ENCODE measurements at regions not wholly inside any gene's neighbourhood (a gene's known extent, or its start where the extent isn't known, plus 50 kb on each side); places are given as distances from the start of the nearest gene placed in this dataset.
"Not testable (repeated sequence)": the region's sequence is repeated elsewhere in the genome, so short reads cannot be mapped to it uniquely, and the experiment has no call there.

- DNase-seq (ENCODE audit: low spot score), result no peak
These were observed 706.5 kb upstream of the FAM98A start for GRCh38 chr2:34305587-34305986.

GRCh38 chr2:34294961-34295360 is 695.9 kb upstream of the FAM98A start:
- DNase-seq (ENCODE audit: low spot score), result no peak

GRCh38 chr2:34291076-34291475 is 692.0 kb upstream of the FAM98A start:
- no peak for DNase-seq (ENCODE audit: low spot score)

- DNase-seq (ENCODE audit: low spot score), result no peak
These were observed 688.9 kb upstream of the FAM98A start for GRCh38 chr2:34288016-34288415.

GRCh38 chr2:34280606-34281005 is 681.5 kb upstream of the FAM98A start:
- no peak for DNase-seq (ENCODE audit: low spot score)

GRCh38 chr2:34266908-34267697 is 668.0 kb upstream of the FAM98A start:
- no peak for DNase-seq (ENCODE audit: low spot score)

- no peak for DNase-seq (ENCODE audit: low spot score)
These were observed 662.6 kb upstream of the FAM98A start for GRCh38 chr2:34261701-34262100.

GRCh38 chr2:34254272-34254878 is 655.3 kb upstream of the FAM98A start:
- DNase-seq (ENCODE audit: low spot score), result no peak

- DNase-seq (ENCODE audit: low spot score), result no peak
These were observed 653.0 kb upstream of the FAM98A start for GRCh38 chr2:34252111-34252510.

- no peak for DNase-seq (ENCODE audit: low spot score)
These were observed 652.5 kb upstream of the FAM98A start for GRCh38 chr2:34251578-34251977.

GRCh38 chr2:34244195-34244594 is 645.1 kb upstream of the FAM98A start:
- DNase-seq (ENCODE audit: low spot score), result no peak

GRCh38 chr2:34242763-34243123 is 643.6 kb upstream of the FAM98A start:
- DNase-seq (ENCODE audit: low spot score), result no peak

- no peak for DNase-seq (ENCODE audit: low spot score)
These were observed 643.0 kb upstream of the FAM98A start for GRCh38 chr2:34241905-34242762.

- no peak for DNase-seq (ENCODE audit: low spot score)
These were observed 640.4 kb upstream of the FAM98A start for GRCh38 chr2:34239511-34239910.

- no peak for DNase-seq (ENCODE audit: low spot score)
These were observed 635.7 kb upstream of the FAM98A start for GRCh38 chr2:34234823-34235222.

GRCh38 chr2:34229998-34230397 is 630.9 kb upstream of the FAM98A start:
- no peak for DNase-seq (ENCODE audit: low spot score)

GRCh38 chr2:34215174-34215573 is 616.1 kb upstream of the FAM98A start:
- DNase-seq (ENCODE audit: low spot score), result no peak

GRCh38 chr2:34210382-34210781 is 611.3 kb upstream of the FAM98A start:
- DNase-seq (ENCODE audit: low spot score), result not testable (repeated sequence)

GRCh38 chr2:34204560-34204959 is 605.5 kb upstream of the FAM98A start:
- DNase-seq (ENCODE audit: low spot score), result no peak

- no peak for DNase-seq (ENCODE audit: low spot score)
These were observed 602.0 kb upstream of the FAM98A start for GRCh38 chr2:34201099-34201498.

GRCh38 chr2:34199971-34200370 is 600.9 kb upstream of the FAM98A start:
- DNase-seq (ENCODE audit: low spot score), result no peak

GRCh38 chr2:34193164-34193563 is 594.1 kb upstream of the FAM98A start:
- no peak for DNase-seq (ENCODE audit: low spot score)

Measured in GM03348 (cell line).